GM19452 (cell line): ENCODE measurements at regions not wholly inside any gene's neighbourhood (a gene's known extent, or its start where the extent isn't known, plus 50 kb on each side); places are given as distances from the start of the nearest gene placed in this dataset.
"Not testable (repeated sequence)": the region's sequence is repeated elsewhere in the genome, so short reads cannot be mapped to it uniquely, and the experiment has no call there.

Experiments used
- ATAC-seq: cut with Tn5 transposase; IDR thresholded peaks from one replicate; pipeline ENCODE4 v1.9.1; 2021; ENCODE audit not compliant: unreplicated experiment

DNA sequence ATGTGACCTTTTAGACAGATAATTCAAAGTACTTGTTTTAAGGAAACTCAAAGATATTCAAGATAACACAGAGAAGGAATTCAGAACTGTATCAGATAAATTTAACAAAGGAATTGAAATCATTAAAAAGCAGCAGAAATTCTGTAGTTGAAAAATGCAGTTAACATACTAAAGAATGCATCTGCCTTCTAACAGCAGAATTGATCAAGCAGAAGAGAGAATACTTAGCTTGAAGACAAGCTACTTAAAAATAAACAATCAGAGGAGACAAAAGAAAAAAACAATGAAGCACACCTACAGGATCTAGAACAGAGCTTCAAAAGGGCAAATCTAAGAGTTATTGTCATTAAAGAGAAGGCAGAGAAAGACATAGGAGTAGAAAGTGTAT is 123.0 kb upstream of the TET2 start:
- ATAC-seq: no peak

GRCh38 chr4:105025263-105026017 is 121.2 kb upstream of the TET2 start:
- no peak for ATAC-seq

DNA sequence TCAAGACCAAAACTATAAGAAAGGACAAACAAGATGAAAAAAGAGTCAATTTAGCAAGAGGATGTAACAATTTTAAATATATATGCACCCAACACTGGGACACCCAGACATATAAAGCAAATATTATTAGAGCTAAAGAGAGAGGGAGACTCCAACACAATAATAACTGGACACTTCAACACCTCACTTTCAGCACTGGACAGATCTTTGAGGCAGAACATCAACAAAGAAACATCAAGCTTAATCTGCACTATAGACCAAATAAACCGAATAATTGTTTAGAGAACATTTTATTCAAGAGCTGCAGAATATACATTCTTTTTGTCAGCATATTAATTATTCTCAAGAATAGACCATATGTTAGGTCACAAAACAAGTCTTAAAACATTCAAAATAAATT is 109.7 kb upstream of the TET2 start:
- no peak for ATAC-seq

DNA sequence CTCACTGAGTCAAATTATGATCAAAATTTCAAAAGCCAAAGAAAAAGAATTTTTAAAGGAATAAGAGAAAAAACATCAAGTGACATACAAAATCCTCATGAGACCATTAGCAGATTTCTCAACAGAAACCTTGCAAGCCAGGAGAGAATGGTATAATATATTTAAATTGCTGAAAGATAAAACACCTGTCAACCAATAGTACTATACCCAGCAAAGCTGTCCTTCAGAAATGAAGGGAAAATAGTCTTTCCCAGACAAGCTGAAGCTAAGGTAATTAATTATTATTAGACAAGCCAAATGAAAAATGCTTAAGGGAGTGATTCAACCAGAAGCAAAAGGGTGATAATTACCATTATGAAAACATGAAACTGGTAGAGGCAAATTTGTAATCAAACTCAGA is 104.2 kb upstream of the TET2 start:
- ATAC-seq: no peak

- ATAC-seq: no peak
These were observed 95.8 kb upstream of the TET2 start for GRCh38 chr4:105050896-105051295.

DNA sequence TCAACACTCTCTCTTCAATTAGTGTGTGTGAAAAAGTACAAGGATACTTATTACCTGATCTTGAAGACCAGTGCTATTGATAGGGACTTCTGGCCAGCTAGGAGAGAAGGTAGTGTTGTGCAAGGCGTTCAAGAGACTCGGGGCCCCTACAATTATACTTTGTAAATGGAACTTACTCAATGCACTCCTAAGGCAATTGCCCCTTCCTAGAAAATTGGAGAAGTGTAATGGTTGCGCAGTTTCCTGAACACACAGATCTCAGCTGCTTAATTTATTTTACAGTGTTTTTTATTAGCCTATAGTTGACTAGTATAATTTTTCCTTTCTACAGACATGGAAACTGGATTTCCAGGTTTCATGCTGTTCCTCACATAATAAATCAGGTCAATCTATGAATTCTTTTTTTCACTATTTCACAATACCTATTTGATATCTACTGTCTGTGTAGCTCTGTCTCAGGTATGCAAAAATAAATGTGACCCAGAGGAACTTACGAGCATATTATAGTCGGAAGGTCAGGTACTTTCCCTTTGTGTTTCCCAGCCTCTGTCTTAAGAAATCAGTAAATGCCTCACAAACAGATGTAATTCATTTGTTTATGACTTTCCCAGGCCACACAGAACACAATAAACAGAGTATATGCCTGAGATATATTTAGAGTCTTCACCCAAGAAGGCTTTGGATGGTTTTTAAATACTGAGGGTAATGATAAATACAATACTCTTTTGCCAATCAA is 89.1 kb upstream of the TET2 start:
- no peak for ATAC-seq

- ATAC-seq: no peak
These were observed 88.4 kb upstream of the TET2 start for GRCh38 chr4:105058177-105058812.

GRCh38 chr4:105059337-105059736 is 87.3 kb upstream of the TET2 start:
- ATAC-seq: peak; percentile 15

GRCh38 chr4:105060628-105061027 is 86.0 kb upstream of the TET2 start:
- ATAC-seq: peak; percentile 90

GRCh38 chr4:105061136-105061696 is 85.5 kb upstream of the TET2 start:
- ATAC-seq: peak; percentile 31

DNA sequence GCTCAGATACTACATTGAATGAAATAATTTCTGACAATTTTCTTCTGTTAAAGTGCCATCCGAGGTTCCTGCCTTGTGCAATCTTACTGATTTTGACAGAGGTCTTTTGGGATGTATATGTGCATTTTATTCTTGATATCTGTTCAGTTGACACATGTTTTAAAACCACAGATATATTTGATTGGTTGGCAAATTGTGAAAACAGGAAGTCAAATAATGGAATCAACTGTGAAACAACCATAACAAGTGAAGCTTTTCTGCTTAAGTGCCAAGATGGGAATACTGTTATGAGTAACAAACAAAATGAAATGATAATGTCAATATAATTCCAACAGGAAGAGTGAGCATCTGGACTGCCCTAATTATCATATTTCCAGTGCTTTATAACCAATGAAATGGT is 84.9 kb upstream of the TET2 start:
- ATAC-seq: no peak

DNA sequence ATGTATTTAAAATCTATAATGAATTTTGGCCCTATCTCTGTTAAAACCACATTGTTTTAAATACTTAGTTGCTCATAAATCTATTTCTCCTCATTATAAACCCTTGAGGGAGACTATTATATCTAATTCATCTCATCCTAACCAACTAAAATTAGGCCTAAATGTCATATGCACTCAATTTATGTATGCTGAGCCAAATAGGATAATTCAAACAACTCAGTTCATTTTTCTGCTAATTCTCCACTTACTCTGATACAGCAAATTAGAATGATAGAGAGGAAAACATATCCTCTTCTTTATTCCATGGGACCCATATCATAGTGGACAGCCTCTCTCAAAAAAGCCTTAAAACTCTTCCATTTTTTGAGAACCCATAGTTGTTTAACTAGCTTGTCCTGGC is 80.3 kb upstream of the TET2 start:
- ATAC-seq: no peak

GRCh38 chr4:105067431-105067830 is 79.2 kb upstream of the TET2 start:
- ATAC-seq: no peak

GRCh38 chr4:105067946-105068345 is 78.7 kb upstream of the TET2 start:
- no peak for ATAC-seq

- no peak for ATAC-seq
These were observed 78.2 kb upstream of the TET2 start for GRCh38 chr4:105068516-105068915.

GRCh38 chr4:105072095-105072494 is 74.6 kb upstream of the TET2 start:
- not testable (repeated sequence) for ATAC-seq

GRCh38 chr4:105074097-105074496 is 72.6 kb upstream of the TET2 start:
- ATAC-seq: no peak

DNA sequence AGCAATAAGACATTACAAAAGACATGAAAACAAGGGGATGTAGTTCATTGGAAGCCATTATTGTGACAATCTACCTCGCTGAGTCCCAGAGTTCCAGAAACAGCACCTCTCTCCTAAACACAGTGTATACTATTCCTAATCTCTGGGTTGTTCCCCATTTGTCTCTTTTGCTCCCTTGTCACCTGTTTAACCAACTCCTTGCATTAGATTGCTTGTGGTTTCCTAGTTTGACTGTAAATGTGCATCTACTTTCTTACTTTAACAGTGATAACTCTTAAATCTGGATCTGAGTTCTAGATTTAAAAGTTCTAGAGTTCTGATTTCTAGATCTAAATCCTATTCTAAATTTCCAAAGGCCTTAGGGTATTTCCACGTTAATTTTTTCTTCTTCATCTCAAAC is 71.6 kb upstream of the TET2 start:
- no peak for ATAC-seq

GRCh38 chr4:105088110-105088879 is 58.4 kb upstream of the TET2 start:
- no peak for ATAC-seq

GRCh38 chr4:105092356-105092755 is 54.3 kb upstream of the TET2 start:
- no peak for ATAC-seq

GRCh38 chr4:105092768-105093167 is 53.9 kb upstream of the TET2 start:
- no peak for ATAC-seq
